AG10803 (cell line): ENCODE measurements at regions not wholly inside any gene's neighbourhood (a gene's known extent, or its start where the extent isn't known, plus 50 kb on each side); places are given as distances from the start of the nearest gene placed in this dataset.

Experiments
- DNase-seq: peaks from one replicate; pipeline ENCODE4 v3.0.0; 2010; ENCODE audit warnings: low read depth
- H3K4me3 ChIP-seq: 2 replicates; pipeline ENCODE4 v1.5.1; 2011; ENCODE audit warnings: mild to moderate bottlenecking, low read length, control low read depth
- TF ChIP-seq, protein P1 (sequence below): conservative IDR thresholded peaks from 2 replicates; pipeline ENCODE4 v1.5.1; 2011; ENCODE audit warnings: mild to moderate bottlenecking, low read length, control low read depth, inconsistent platforms

DNA sequence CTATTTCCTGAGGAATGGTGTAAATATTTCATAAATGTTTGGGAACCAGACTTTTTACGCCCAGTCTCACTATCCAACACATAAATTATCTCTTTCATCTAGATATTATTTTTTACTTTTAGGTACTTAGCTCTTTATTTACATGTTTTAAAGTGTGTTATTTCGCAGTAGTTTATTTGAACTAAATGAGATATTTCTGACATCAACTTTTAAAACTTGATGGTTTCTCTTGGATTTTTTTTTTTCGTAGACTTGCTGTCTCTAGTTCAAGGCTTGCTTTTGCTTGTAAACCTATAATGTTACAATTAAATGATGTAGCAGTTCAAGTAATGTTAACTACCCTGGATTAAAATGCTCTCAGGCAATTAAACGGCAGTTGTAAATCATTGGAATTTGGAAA lies 241.7 kb upstream of the PDE3A start:
- H3K4me3 ChIP-seq: no peak overlapping the region
- DNase-seq: no peak
- TF ChIP-seq, protein P1, sequence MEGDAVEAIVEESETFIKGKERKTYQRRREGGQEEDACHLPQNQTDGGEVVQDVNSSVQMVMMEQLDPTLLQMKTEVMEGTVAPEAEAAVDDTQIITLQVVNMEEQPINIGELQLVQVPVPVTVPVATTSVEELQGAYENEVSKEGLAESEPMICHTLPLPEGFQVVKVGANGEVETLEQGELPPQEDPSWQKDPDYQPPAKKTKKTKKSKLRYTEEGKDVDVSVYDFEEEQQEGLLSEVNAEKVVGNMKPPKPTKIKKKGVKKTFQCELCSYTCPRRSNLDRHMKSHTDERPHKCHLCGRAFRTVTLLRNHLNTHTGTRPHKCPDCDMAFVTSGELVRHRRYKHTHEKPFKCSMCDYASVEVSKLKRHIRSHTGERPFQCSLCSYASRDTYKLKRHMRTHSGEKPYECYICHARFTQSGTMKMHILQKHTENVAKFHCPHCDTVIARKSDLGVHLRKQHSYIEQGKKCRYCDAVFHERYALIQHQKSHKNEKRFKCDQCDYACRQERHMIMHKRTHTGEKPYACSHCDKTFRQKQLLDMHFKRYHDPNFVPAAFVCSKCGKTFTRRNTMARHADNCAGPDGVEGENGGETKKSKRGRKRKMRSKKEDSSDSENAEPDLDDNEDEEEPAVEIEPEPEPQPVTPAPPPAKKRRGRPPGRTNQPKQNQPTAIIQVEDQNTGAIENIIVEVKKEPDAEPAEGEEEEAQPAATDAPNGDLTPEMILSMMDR: no peak

DNA sequence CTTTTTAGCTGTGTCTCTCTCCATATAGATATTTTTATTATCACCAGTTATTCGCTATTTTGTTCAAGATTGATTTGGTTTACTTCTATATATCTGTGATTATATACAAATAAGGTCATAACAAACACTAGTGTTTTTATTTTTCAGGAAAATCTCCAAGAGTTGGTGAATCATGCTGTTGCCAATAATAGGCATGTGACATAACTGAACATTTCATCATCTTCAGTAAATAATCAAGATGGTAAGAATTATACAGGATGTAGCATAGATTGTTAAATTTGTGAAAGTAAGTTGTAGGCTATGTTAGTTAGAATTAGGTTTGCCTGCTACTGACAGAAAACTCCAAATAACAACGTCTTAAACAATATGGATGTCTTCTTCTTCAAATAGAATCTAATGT lies 240.9 kb upstream of the PDE3A start:
- TF ChIP-seq, protein P1: no peak
- no peak overlapping the region for H3K4me3 ChIP-seq
- no peak for DNase-seq

DNA sequence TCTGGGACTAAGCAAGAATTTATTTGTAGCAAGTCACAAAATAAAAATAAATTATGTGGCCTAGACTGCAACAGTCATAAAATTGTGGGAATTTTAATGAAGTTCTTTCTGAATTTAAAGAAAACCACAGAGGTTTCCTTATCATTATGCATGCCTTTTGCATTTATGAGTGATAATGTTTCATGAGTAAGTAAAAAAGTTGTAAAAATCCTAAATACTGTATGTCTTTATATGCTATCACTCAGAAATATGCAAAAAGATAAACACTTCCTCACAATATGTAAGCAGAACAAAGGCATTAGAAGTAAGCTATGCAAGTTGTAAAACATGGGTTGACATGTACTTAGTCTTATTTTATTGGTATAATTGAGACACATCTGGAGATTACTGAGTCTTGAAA lies 239.4 kb upstream of the PDE3A start:
- DNase-seq: no peak
- no peak overlapping the region for H3K4me3 ChIP-seq
- TF ChIP-seq, protein P1: no peak

DNA sequence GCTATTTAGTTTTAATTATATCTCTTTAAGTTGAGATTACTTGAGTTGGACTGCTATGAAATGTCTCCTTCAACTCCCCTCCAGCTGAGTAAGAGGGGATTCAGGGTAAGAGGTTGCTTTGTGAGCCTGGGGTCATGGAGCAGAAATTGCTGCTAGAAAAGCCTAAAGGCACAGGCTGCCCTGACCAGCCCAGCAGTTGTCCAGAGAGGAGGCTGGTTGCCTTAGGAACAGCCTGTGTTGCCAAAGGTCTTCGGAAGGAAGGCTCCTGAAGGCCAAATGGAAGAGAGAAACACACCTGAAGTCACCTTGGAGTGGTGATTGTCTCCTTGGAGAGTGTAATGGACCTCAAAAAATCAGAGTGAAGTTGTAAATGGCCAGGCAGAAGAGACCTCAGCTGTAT lies 235.5 kb upstream of the PDE3A start:
- TF ChIP-seq, protein P1: no peak
- H3K4me3 ChIP-seq: no peak overlapping the region
- no peak for DNase-seq

DNA sequence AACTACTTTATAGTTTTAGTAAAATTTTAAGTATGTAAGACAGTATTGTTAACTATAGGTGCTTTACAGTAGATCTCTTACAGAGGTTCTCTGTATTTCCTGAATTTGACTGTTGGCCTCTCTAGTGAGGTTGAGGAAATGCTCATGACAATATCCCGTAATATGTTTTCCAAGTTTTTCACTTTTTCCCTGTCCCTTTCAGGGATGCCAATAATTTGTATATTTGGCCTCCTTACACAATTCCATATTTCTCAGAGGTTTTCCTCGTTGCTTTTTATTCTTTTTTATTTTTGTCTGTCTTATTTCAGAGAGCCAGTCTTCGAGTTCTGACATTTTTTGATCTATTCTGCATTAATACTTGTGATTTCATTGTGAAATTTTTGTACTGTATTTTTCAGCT lies 233.7 kb upstream of the PDE3A start:
- no peak overlapping the region for H3K4me3 ChIP-seq

DNA sequence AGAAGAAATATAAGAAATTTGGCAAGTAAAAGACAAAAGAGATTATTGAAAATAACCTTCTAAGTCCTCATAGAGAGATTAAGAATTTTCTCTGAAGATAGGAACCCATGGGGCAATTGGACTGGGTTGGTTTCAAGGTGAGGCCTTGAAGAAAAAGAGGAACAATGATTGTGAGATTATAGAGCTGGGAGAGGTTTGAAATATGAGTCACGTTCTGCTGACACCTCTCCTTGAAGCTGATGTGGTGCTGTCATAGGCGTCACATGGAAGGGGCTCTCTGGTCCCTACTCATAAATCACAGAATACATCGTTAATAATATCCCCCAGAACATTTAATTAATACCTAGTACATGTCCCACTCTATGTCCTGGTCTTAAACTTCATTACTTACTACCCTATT lies 227.6 kb upstream of the PDE3A start:
- DNase-seq: no peak
- H3K4me3 ChIP-seq: no peak overlapping the region
- TF ChIP-seq, protein P1: no peak

More for the DNA sequence above, 233.7 kb upstream of the PDE3A start:
- no peak for DNase-seq
- TF ChIP-seq, protein P1: no peak

DNA sequence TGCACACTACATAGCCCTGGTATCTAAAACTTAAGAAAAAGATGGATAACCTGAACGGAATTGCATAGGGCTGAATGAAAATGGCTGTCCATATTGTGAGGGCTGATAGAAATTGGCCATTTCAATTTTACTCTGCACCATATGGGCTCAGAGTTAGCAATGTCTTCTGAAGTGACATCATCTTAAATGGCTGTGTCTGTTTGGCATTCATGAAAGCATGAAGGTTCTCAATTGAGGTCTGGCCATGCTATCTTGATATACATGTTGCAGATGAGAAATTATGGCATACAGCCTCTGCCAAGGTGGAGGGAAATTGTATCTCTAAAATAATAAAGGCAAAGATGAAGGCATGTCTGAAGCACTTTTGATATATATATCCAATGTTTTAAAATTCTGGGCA lies 226.0 kb upstream of the PDE3A start:
- DNase-seq: no peak
- no peak overlapping the region for H3K4me3 ChIP-seq
- TF ChIP-seq, protein P1: no peak
